Astrocyte of the hippocampus (primary cell): ENCODE measurements at regions not wholly inside any gene's neighbourhood (a gene's known extent, or its start where the extent isn't known, plus 50 kb on each side); places are given as distances from the start of the nearest gene placed in this dataset.

ENCODE experiments used
- DNase-seq: peaks from one replicate; pipeline ENCODE4 v3.0.0; 2011; ENCODE audit warnings: low read depth, low spot score

- DNase-seq = no peak
Observed at GRCh38 chrX:146144039-146144438, 326.4 kb downstream of the SLITRK2 start.

- DNase-seq = no peak
Observed at GRCh38 chrX:146154191-146154590, 336.6 kb downstream of the SLITRK2 start.

GRCh38 chrX:146160443-146161203 is 343.0 kb downstream of the SLITRK2 start:
- no peak for DNase-seq

GRCh38 chrX:146173742-146174141 is 356.1 kb downstream of the SLITRK2 start:
- no peak for DNase-seq

GRCh38 chrX:146181858-146182257 is 364.2 kb downstream of the SLITRK2 start:
- DNase-seq = no peak

GRCh38 chrX:146186540-146186939 is 368.9 kb downstream of the SLITRK2 start:
- DNase-seq = no peak

- no peak for DNase-seq
Observed at GRCh38 chrX:146189371-146189770, 371.7 kb downstream of the SLITRK2 start.

- DNase-seq = no peak
Observed at GRCh38 chrX:146208821-146209220, 391.2 kb downstream of the SLITRK2 start.

GRCh38 chrX:146224442-146224841 is 406.8 kb downstream of the SLITRK2 start:
- peak; percentile 3 for DNase-seq

GRCh38 chrX:146238173-146238572 is 420.5 kb downstream of the SLITRK2 start:
- DNase-seq = no peak

- no peak for DNase-seq
Observed at GRCh38 chrX:146241902-146242301, 424.3 kb downstream of the SLITRK2 start.

GRCh38 chrX:146243041-146243440 is 425.4 kb downstream of the SLITRK2 start:
- DNase-seq = peak; percentile 23

- no peak for DNase-seq
Observed at GRCh38 chrX:146259207-146259606, 441.6 kb downstream of the SLITRK2 start.

- DNase-seq = no peak
Observed at GRCh38 chrX:146264763-146265375, 447.2 kb downstream of the SLITRK2 start.

GRCh38 chrX:146278381-146278780 is 460.8 kb downstream of the SLITRK2 start:
- peak; percentile 2 for DNase-seq
